Hippocampal formation (tissue), 2 donors: ENCODE measurements at regions not wholly inside any gene's neighbourhood (a gene's known extent, or its start where the extent isn't known, plus 50 kb on each side); places are given as distances from the start of the nearest gene placed in this dataset.

Experiments used
- DNase-seq, 2 donors: peaks; one replicate each; lab custom pipeline; 2025; lab: John Stamatoyannopoulos, UW

- DNase-seq: no peak
Measured at GRCh38 chr4:125434136-125434535, 119.4 kb downstream of the FAT4 start.

DNA sequence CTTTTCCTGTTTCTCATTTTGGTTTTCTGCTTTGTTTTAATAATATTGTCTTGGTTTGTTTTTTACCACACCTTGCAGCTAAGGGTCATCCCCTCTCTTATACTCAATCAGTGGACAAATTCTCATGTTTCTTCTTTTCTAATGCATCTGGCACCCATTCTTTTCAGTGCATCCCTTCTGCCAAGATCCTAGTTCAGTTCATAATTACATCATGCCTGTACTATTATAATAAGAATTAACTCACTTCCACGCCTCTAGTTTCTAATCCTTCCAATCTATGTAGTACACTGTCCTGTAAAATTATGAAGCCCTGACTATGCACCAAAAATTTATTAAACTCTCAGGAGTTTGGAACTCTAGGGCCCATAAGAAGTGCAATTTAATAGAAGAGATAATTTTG lies 126.1 kb downstream of the FAT4 start:
- DNase-seq: no peak

- DNase-seq: no peak
Measured at GRCh38 chr4:125444166-125444565, 129.4 kb downstream of the FAT4 start.

- no peak for DNase-seq
Measured at GRCh38 chr4:125445525-125445924, 130.8 kb downstream of the FAT4 start.

DNA sequence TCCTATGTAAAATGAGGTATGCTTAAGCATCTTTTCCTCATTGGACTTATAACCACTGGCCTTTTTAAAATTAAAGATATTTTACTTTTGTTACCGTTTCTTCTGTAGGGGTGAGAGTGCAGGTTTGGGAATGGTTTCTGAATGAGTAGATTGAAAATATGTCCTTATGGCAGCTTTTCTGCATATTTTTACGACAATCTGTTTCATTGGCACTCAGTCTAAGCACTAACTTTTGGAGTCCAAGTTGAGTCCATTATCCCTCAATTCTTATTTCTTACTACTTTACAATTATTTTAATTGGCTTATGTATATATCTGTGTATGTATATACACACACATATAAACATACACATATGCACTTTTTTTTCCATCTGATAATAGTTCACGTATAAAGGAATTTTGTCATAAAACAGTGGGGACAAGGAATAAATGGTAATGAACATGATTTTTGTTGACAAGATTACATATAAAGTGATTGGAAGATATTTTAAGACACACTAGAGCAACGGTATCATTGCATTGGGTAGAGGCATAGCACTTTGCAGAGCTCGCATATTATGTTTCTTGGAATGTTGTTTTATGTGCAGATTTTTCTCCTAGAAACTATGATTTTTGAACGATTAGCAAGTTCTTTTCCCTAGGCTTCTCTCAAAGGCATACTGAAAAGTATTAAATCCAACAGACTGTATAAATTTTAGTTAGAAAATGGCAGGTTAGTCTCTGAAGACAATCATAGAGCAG lies 133.0 kb downstream of the FAT4 start:
- DNase-seq: no peak

DNA sequence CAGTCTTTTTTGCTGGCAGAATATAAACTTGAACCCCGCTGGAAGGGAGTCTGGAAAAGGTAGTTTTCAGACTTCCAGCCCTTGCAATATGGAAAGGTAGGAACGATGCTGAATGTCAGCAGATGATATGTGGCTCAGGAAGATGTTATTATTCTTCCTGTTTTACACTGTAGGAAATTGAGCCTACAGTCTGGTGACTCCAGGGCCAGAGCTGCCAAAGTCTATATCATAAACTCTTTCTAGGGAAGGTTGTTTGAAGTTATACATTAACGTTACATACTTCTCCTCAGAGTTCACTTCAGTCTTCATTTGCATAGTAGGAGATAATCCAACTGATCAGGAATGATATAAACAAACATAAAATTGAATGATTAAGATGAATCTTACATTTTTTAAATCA lies 141.3 kb downstream of the FAT4 start:
- DNase-seq: no peak

- no peak for DNase-seq
Measured at GRCh38 chr4:125459531-125459930, 144.8 kb downstream of the FAT4 start.

- DNase-seq: no peak
Measured at GRCh38 chr4:125461676-125462363, 147.1 kb downstream of the FAT4 start.

GRCh38 chr4:125464146-125464545 lies 149.4 kb downstream of the FAT4 start:
- DNase-seq: no peak

DNA sequence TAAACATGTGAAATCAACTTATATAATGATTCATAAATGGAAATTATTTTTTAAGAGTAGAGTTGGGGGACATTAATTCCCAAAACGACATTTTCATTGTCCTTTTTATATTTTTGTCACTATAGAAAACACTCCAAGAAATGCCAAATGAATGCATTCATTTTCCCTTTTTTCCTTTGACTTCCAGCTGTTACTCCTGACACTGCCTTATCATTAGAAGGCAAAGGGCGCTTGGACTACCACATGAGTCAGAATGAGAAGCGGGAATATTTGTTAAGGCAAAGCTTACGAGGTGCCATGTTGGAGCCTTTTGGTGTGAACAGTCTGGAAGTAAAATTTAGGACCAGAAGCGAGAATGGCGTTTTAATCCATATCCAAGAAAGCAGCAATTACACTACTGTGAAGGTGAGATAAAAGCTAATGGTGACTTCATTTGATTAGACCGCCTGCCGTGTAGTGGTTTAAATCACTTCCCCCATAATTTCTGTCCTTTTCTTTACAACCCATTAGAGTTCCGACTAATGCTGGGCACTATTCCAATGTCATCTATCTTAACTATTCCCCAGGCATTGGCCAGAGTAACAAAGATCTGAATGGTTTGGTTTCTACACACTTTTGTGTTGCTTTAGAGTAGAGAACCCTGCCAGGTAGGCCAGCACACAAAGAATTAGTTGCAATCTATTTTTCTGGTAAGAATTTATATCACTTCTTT lies 166.7 kb downstream of the FAT4 start:
- DNase-seq: no peak

GRCh38 chr4:125482822-125483221 lies 168.1 kb downstream of the FAT4 start:
- no peak for DNase-seq

GRCh38 chr4:125483278-125483677 lies 168.5 kb downstream of the FAT4 start:
- no peak for DNase-seq

DNA sequence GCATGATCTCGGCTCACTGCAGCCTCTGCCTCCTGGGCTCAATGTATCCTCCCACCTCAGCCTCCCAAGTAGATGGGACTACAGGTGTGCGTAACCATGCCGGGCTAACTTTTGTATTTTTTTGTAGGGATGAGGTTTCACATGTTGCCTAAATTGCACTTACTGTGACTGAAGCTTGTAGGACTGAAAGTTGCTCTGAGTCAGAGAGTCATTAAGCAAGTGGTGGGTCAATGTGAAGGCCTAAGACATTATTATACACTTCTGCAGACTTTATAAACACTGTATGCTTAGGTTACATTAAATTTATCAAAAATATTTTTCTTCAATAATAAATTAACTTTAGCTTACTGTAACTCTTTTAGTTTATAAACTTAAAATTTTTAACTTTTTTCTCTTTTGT lies 170.2 kb downstream of the FAT4 start:
- no peak for DNase-seq

GRCh38 chr4:125486351-125486750 lies 171.6 kb downstream of the FAT4 start:
- no peak for DNase-seq

DNA sequence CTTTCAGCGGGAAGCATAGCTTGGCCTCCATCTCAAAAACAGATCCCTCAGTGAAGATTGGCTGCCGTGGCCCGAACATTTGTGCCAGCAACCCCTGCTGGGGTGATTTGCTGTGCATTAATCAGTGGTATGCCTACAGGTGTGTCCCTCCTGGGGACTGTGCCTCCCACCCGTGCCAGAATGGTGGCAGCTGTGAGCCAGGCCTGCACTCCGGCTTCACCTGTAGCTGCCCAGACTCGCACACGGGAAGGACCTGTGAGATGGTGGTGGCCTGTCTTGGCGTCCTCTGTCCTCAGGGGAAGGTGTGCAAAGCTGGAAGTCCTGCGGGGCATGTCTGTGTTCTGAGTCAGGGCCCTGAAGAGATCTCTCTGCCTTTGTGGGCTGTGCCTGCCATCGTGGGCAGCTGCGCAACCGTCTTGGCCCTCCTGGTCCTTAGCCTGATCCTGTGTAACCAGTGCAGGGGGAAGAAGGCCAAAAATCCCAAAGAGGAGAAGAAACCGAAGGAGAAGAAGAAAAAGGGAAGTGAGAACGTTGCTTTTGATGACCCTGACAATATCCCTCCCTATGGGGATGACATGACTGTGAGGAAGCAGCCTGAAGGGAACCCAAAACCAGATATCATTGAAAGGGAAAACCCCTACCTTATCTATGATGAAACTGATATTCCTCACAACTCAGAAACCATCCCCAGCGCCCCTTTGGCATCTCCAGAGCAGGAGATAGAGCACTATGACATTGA lies 175.4 kb downstream of the FAT4 start:
- DNase-seq: no peak

- DNase-seq: no peak
Measured at GRCh38 chr4:125492957-125493356, 178.2 kb downstream of the FAT4 start.

DNA sequence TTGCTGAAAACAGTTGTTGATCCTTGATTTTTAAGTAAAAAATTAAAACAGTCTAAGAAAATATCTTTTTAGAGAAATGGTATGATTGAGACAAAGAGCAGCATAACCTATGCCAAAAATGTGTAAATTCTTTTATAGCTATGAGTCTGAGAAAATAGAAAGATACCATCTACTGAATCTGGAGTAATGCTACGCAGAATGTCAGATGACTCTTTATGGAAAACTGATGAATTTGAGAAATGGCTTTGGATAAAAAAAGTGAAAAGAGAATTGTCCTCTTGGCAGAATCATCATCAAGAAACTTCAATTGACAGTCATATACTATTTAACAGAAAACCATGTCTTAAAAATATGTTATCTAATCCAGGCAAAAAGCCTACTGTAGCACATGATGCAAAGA lies 183.1 kb downstream of the FAT4 start:
- no peak for DNase-seq

DNA sequence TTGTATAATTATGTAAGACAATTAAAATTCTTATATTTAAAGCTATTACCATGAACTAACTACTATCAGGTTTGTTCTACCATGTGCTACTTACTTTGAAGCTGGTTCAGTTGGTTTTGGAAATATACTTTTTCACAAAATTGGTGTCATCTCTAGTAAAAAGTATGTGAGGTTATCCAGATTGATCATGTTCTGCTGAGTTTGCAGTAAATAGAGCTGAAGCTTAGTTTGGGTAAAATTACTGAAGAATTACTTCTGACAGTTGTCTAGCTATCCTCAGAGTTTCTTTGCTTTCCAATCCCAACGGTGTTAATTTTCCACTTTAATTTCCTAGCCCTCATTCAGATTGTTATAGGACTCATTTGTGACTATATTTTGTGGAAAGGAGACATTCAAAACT lies 184.2 kb downstream of the FAT4 start:
- no peak for DNase-seq

GRCh38 chr4:125501090-125501489 lies 186.3 kb downstream of the FAT4 start:
- no peak for DNase-seq

GRCh38 chr4:125501568-125501967 lies 186.8 kb downstream of the FAT4 start:
- no peak for DNase-seq

- DNase-seq: no peak
Measured at GRCh38 chr4:125505621-125506020, 190.9 kb downstream of the FAT4 start.

DNA sequence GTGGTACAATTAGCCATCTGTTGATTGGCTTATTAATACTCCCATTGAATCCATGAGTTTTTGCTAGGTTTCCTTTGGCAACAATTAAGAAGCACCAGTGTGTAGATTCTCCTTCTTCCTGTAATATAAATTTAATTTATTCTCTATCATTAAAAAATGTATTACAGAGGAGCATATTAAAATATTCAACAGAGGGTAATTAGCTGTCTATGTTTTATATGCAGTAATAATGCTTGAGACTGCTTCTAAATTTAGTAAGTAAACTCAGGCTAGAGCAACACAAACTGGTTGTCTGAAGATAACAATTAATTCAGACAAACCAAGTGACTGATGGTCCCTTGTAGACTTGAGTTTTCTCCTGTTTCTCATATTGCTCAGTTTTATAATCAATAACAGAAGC lies 192.4 kb downstream of the FAT4 start:
- DNase-seq: no peak
